ENCODE measurements at regions not wholly inside any gene's neighbourhood (a gene's known extent, or its start where the extent isn't known, plus 50 kb on each side); places are given as distances from the start of the nearest gene placed in this dataset.
"Not testable (repeated sequence)": the region's sequence is repeated elsewhere in the genome, so short reads cannot be mapped to it uniquely, and the experiment has no call there.

GRCh38 chr12:24661657-24662096 lies 287.2 kb downstream of the BCAT1 start:
- H3K27me3 ChIP-seq, result no peaks in the 10 kb centered on the region
- no peak overlapping the region for H3K4me3 ChIP-seq (ENCODE audit: low read depth in 1 of 2, low read length in 1 of 2)
- no peak overlapping the region for H3K27ac ChIP-seq
- no peaks in the 10 kb centered on the region for H3K36me3 ChIP-seq
- TF ChIP-seq CTCF (IDR thresholded peaks at IDR 0.05), result no peak
- H3K9me3 ChIP-seq, result no peaks in the 10 kb centered on the region
- H3K4me1 ChIP-seq (ENCODE audit: control insufficient read depth in 1 of 2, insufficient read depth in 1 of 2, low read depth in 1 of 2, low read length in 1 of 2), result no peaks in the 10 kb centered on the region

- Histone ChIP-seq H3K9me3 (no peaks in the 10 kb centered on the region), H3K27me3 (no peaks in the 10 kb centered on the region), H3K36me3 (no peaks in the 10 kb centered on the region), H3K4me1 (ENCODE audit: control insufficient read depth in 1 of 2, insufficient read depth in 1 of 2, low read depth in 1 of 2, low read length in 1 of 2) (no peaks in the 10 kb centered on the region), H3K27ac (no peak overlapping the region), H3K4me3 (ENCODE audit: low read depth in 1 of 2, low read length in 1 of 2) (no peak overlapping the region)
- no peak for TF ChIP-seq CTCF (IDR thresholded peaks at IDR 0.05)
Measured at GRCh38 chr12:24659016-24659415, 289.9 kb downstream of the BCAT1 start.

- H3K4me3 ChIP-seq (ENCODE audit: low read depth in 1 of 2, low read length in 1 of 2); H3K4me1 ChIP-seq (ENCODE audit: control insufficient read depth in 1 of 2, insufficient read depth in 1 of 2, low read depth in 1 of 2, low read length in 1 of 2); H3K27me3 ChIP-seq; H3K36me3 ChIP-seq; H3K9me3 ChIP-seq; H3K27ac ChIP-seq: not testable (repeated sequence)
Measured at GRCh38 chr12:24654344-24654743, 294.6 kb downstream of the BCAT1 start.

DNA sequence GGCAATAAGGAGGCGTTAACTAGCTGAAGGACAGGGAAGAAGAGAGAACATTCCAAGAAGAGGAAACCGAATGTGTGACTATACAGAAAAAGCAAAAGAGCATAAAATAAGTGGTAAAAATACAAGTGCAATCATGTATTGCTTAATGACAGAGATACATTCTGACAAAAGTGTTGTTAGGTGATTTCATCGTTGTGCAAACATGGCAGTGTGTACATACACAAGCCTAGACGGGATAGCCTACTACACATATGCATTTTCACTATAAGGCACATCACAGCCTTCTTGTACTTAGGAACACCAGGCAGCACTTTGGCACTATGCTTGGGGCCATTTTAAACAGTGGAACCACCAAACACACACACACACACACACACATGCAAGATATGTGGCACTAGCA lies 299.3 kb downstream of the BCAT1 start:
- H3K27ac ChIP-seq, result no peak overlapping the region

GRCh38 chr12:24649209-24649608 lies 299.7 kb downstream of the BCAT1 start:
- TF ChIP-seq CTCF (IDR thresholded peaks at IDR 0.05), result no peak
- Histone ChIP-seq H3K9me3 (no peaks in the 10 kb centered on the region), H3K4me1 (ENCODE audit: control insufficient read depth in 1 of 2, insufficient read depth in 1 of 2, low read depth in 1 of 2, low read length in 1 of 2) (no peaks in the 10 kb centered on the region)

More for the DNA sequence above, 299.3 kb downstream of the BCAT1 start:
- H3K4me1 ChIP-seq (ENCODE audit: control insufficient read depth in 1 of 2, insufficient read depth in 1 of 2, low read depth in 1 of 2, low read length in 1 of 2), result no peaks in the 10 kb centered on the region
- no peak overlapping the region for H3K4me3 ChIP-seq (ENCODE audit: low read depth in 1 of 2, low read length in 1 of 2)
- TF ChIP-seq CTCF (IDR thresholded peaks at IDR 0.05), result no peak
- no peaks in the 10 kb centered on the region for H3K9me3 ChIP-seq
- no peaks in the 10 kb centered on the region for H3K36me3 ChIP-seq
- no peaks in the 10 kb centered on the region for H3K27me3 ChIP-seq

GRCh38 chr12:24645254-24645653 lies 303.6 kb downstream of the BCAT1 start:
- Histone ChIP-seq H3K4me1 (ENCODE audit: control insufficient read depth in 1 of 2, insufficient read depth in 1 of 2, low read depth in 1 of 2, low read length in 1 of 2) (no peaks in the 10 kb centered on the region), H3K36me3 (no peaks in the 10 kb centered on the region), H3K27me3 (no peaks in the 10 kb centered on the region), H3K4me3 (ENCODE audit: low read depth in 1 of 2, low read length in 1 of 2) (no peak overlapping the region), H3K27ac (no peak overlapping the region), H3K9me3 (no peaks in the 10 kb centered on the region)
- no peak for TF ChIP-seq CTCF (IDR thresholded peaks at IDR 0.05)

More at GRCh38 chr12:24649209-24649608, 299.7 kb downstream of the BCAT1 start:
- H3K4me3 ChIP-seq (ENCODE audit: low read depth in 1 of 2, low read length in 1 of 2), result no peak overlapping the region
- H3K36me3 ChIP-seq, result no peaks in the 10 kb centered on the region
- no peaks in the 10 kb centered on the region for H3K27me3 ChIP-seq
- no peak overlapping the region for H3K27ac ChIP-seq
